ENCODE measurements at regions not wholly inside any gene's neighbourhood (a gene's known extent, or its start where the extent isn't known, plus 50 kb on each side); places are given as distances from the start of the nearest gene placed in this dataset. TPM values are rescaled to one million over a fixed set of nuclear protein-coding genes. Genes with fewer than 3 reads are reported as not detected.

DNA sequence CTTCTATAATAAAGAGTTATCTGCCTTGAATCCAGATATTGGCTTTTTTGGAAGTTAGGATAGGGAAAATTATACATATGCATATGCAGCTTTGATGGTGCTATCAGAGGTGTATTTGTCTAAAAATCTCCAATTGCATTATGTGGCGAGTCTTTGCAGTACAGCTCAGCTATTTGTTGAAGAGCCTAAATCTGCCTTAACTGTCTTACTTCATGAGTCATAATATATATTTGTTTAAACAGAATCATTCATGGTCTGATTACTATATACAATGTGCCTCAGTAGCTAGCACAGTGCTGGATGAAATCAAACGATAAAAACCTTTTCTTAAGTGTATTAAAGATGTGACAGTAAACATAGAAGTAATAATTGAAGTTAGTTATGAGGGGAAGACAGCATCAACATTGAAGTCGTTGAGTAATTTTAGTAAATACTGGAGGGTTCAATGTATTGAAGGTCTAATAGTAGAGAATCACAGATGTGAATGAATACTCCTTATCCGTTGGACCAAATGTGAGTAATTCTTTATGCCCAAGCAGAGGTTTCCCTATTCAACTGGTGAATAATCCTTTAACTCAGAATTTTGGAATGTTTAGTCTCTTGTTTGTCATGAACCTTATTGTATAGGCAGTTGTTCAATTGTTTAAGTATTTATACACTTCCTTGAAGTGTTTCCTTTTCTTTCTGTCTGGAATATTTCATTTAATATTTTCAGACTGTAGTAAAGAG is 74.8 kb upstream of the NAALADL2 start:
- TF ChIP-seq, protein P1, sequence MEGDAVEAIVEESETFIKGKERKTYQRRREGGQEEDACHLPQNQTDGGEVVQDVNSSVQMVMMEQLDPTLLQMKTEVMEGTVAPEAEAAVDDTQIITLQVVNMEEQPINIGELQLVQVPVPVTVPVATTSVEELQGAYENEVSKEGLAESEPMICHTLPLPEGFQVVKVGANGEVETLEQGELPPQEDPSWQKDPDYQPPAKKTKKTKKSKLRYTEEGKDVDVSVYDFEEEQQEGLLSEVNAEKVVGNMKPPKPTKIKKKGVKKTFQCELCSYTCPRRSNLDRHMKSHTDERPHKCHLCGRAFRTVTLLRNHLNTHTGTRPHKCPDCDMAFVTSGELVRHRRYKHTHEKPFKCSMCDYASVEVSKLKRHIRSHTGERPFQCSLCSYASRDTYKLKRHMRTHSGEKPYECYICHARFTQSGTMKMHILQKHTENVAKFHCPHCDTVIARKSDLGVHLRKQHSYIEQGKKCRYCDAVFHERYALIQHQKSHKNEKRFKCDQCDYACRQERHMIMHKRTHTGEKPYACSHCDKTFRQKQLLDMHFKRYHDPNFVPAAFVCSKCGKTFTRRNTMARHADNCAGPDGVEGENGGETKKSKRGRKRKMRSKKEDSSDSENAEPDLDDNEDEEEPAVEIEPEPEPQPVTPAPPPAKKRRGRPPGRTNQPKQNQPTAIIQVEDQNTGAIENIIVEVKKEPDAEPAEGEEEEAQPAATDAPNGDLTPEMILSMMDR (IDR thresholded peaks at IDR 0.05; ENCODE audit: insufficient read depth, low read depth, low read length), result no peak
- no peak overlapping the region for H3K4me3 ChIP-seq (ENCODE audit: low read depth, low read length)
- DNase-seq (ENCODE audit: low read depth), result no peak

DNA sequence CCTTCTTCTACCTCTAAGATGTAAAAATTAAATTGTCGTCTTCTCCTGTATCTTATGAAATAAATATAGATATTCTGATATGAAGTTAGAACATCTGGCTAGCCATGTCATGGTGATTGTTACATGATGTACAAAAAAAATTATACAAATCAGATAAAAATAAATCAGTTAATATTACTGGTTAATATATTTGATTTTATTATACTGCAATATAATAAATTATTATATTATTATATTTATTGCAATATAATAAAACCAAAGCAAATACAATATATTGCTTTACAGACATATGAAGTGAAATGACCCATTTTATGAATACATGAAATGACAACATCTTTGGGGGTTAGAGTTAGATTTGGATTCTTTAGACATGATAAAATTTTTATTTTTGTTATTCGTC is 72.3 kb upstream of the NAALADL2 start:
- DNase-seq (ENCODE audit: low read depth), result no peak
- no peak overlapping the region for H3K4me3 ChIP-seq (ENCODE audit: low read depth, low read length)
- TF ChIP-seq, protein P1 (IDR thresholded peaks at IDR 0.05; ENCODE audit: insufficient read depth, low read depth, low read length), result no peak

DNA sequence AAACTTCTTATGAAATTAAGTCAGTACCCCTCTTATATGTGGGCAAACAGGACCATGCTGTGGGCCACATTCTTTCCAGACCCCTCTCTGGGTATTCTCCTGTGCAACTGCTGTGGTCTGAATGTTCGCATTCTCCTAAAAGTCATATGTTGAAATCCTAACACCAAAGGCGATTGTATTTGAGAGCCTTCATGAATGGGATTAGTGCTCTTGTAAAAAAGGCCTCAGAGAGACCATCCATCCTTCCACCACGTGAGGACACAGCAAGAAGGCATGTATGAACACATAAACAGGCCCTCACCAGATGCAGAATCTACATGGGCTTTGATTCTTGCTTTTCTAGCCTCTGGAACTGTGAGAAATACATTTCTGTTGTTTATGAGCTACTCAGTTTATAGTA is 68.0 kb upstream of the NAALADL2 start:
- TF ChIP-seq, protein P1 (IDR thresholded peaks at IDR 0.05; ENCODE audit: insufficient read depth, low read depth, low read length), result no peak
- H3K4me3 ChIP-seq (ENCODE audit: low read depth, low read length), result no peak overlapping the region
- DNase-seq (ENCODE audit: low read depth), result no peak

DNA sequence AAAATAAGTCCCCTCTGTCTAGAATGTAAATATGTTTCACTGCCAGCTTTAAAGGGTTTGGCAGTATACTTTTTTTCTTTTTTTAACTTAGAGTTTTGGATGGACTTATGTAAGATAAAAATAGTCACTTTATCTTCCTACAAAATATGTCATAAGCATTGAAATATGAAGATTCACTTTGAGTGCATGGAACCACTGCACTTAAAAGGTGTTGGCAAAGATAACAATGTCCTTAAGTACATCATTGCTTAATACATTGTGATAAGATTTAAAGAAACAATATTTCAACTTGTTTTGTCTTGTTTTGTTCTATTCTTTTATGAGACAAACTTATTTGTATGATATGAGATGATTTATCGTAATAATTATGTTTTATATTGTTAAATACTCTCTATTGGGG is 66.3 kb upstream of the NAALADL2 start:
- TF ChIP-seq, protein P1 (IDR thresholded peaks at IDR 0.05; ENCODE audit: insufficient read depth, low read depth, low read length), result no peak
- H3K4me3 ChIP-seq (ENCODE audit: low read depth, low read length), result no peak overlapping the region
- no peak for DNase-seq (ENCODE audit: low read depth)

Small RNA genes in the stretch of these regions (small RNA-seq; reads per million reads assigned to genes)
- not detected for gene RN7SKP40
